Neural cell (in vitro differentiated cells): ENCODE measurements at regions not wholly inside any gene's neighbourhood (a gene's known extent, or its start where the extent isn't known, plus 50 kb on each side); places are given as distances from the start of the nearest gene placed in this dataset.

Experiments
- CTCF ChIP-seq: fragments of 450-650 bp; IDR thresholded peaks from 2 replicates; pipeline ENCODE4 v1.5.1; 2014; ENCODE audit warnings: antibody characterized with exemption, mild to moderate bottlenecking, moderate library complexity; ENCODE audit not compliant: poor library complexity, severe bottlenecking
- EP300 ChIP-seq: fragments of 450-650 bp; conservative IDR thresholded peaks from 2 replicates; pipeline ENCODE4 v1.6.1; 2014; ENCODE audit warnings: antibody characterized with exemption, mild to moderate bottlenecking, moderate library complexity; ENCODE audit not compliant: poor library complexity, severe bottlenecking
- MXI1 ChIP-seq: fragments of 450-650 bp; conservative IDR thresholded peaks from 2 replicates; pipeline ENCODE4 v1.6.1; 2014; ENCODE audit warnings: antibody characterized with exemption, mild to moderate bottlenecking; ENCODE audit not compliant: poor library complexity, severe bottlenecking
- RAD21 ChIP-seq: fragments of 450-650 bp; conservative IDR thresholded peaks from 2 replicates; pipeline ENCODE4 v1.6.1; 2014; ENCODE audit warnings: antibody characterized with exemption, mild to moderate bottlenecking, moderate library complexity
- REST ChIP-seq: IDR thresholded peaks from 2 replicates; pipeline ENCODE4 v1.6.1; 2012; ENCODE audit warnings: borderline replicate concordance
- SMC3 ChIP-seq: fragments of 450-650 bp; conservative IDR thresholded peaks from 2 replicates; pipeline ENCODE4 v1.6.1; 2014; ENCODE audit warnings: antibody characterized with exemption, mild to moderate bottlenecking, moderate library complexity; ENCODE audit not compliant: poor library complexity

- TF ChIP-seq CTCF, result no peak
- TF ChIP-seq MXI1, result no peak
- TF ChIP-seq REST, result no peak
- no peak for TF ChIP-seq EP300
- TF ChIP-seq RAD21, result no peak
- no peak for TF ChIP-seq SMC3
These were observed 590.3 kb upstream of the TENM4 start for GRCh38 chr11:80031014-80031600.
